GM18511 (cell line): ENCODE measurements at regions not wholly inside any gene's neighbourhood (a gene's known extent, or its start where the extent isn't known, plus 50 kb on each side); places are given as distances from the start of the nearest gene placed in this dataset.

Experiments used
- ATAC-seq: cut with Tn5 transposase; IDR thresholded peaks from one replicate; pipeline ENCODE4 v1.9.1; 2021; ENCODE audit warnings: mild to moderate bottlenecking, moderate library complexity; ENCODE audit not compliant: unreplicated experiment

- ATAC-seq, result no peak
Measured at GRCh38 chr3:124272605-124273151, 280.8 kb upstream of the ROPN1 start.

GRCh38 chr3:124273651-124274050 is 281.7 kb upstream of the ROPN1 start:
- no peak for ATAC-seq

- ATAC-seq, result no peak
Measured at GRCh38 chr3:124274051-124274450, 282.1 kb upstream of the ROPN1 start.

- no peak for ATAC-seq
Measured at GRCh38 chr3:124275412-124275811, 283.5 kb upstream of the ROPN1 start.

GRCh38 chr3:124276133-124276532 is 284.2 kb upstream of the ROPN1 start:
- ATAC-seq, result no peak

- ATAC-seq, result no peak
Measured at GRCh38 chr3:124276539-124277143, 284.7 kb upstream of the ROPN1 start.

- no peak for ATAC-seq
Measured at GRCh38 chr3:124277144-124277890, 285.4 kb upstream of the ROPN1 start.

GRCh38 chr3:124281453-124282316 is 289.8 kb upstream of the ROPN1 start:
- ATAC-seq, result no peak

- ATAC-seq, result no peak
Measured at GRCh38 chr3:124282751-124283651, 291.1 kb upstream of the ROPN1 start.

GRCh38 chr3:124283652-124284023 is 291.7 kb upstream of the ROPN1 start:
- ATAC-seq, result no peak

- ATAC-seq, result no peak
Measured at GRCh38 chr3:124288996-124289395, 297.1 kb upstream of the ROPN1 start.

GRCh38 chr3:124291008-124291407 is 299.1 kb upstream of the ROPN1 start:
- no peak for ATAC-seq

- no peak for ATAC-seq
Measured at GRCh38 chr3:124292329-124292728, 300.4 kb upstream of the ROPN1 start.

- ATAC-seq, result no peak
Measured at GRCh38 chr3:124293584-124293983, 301.7 kb upstream of the ROPN1 start.

GRCh38 chr3:124295362-124295761 is 303.4 kb upstream of the ROPN1 start:
- no peak for ATAC-seq

- ATAC-seq, result no peak
Measured at GRCh38 chr3:124296406-124296805, 304.5 kb upstream of the ROPN1 start.

- no peak for ATAC-seq
Measured at GRCh38 chr3:124297062-124297980, 305.4 kb upstream of the ROPN1 start.

- ATAC-seq, result no peak
Measured at GRCh38 chr3:124298301-124298700, 306.4 kb upstream of the ROPN1 start.

GRCh38 chr3:124298951-124299350 is 307.0 kb upstream of the ROPN1 start:
- peak; percentile 63 for ATAC-seq
